ENCODE measurements at regions not wholly inside any gene's neighbourhood (a gene's known extent, or its start where the extent isn't known, plus 50 kb on each side); places are given as distances from the start of the nearest gene placed in this dataset.
"Not testable (repeated sequence)": the region's sequence is repeated elsewhere in the genome, so short reads cannot be mapped to it uniquely, and the experiment has no call there.

- no CpG with 5 or more reads among the region's 6 CpGs for WGBS (ENCODE audit: insufficient coverage, insufficient read length)
- not testable (repeated sequence) for DNase-seq (ENCODE audit: low read depth, low spot score); H3K27ac ChIP-seq (ENCODE audit: low read length); H3K4me1 ChIP-seq (ENCODE audit: control insufficient read depth, insufficient read depth, low read length); H3K4me3 ChIP-seq (ENCODE audit: low read length); H3K9me3 ChIP-seq (ENCODE audit: control insufficient read depth, insufficient read depth, low read length); H3K27me3 ChIP-seq (ENCODE audit: control insufficient read depth, insufficient read depth, low read length); H3K36me3 ChIP-seq (ENCODE audit: control insufficient read depth, insufficient read depth, low read length)
These were observed 545.5 kb downstream of the RPIA start for GRCh38 chr2:89236832-89237450.

- not testable (repeated sequence) for H3K27me3 ChIP-seq (ENCODE audit: control insufficient read depth, insufficient read depth, low read length); H3K4me1 ChIP-seq (ENCODE audit: control insufficient read depth, insufficient read depth, low read length); DNase-seq (ENCODE audit: low read depth, low spot score); H3K36me3 ChIP-seq (ENCODE audit: control insufficient read depth, insufficient read depth, low read length); H3K27ac ChIP-seq (ENCODE audit: low read length); H3K9me3 ChIP-seq (ENCODE audit: control insufficient read depth, insufficient read depth, low read length); H3K4me3 ChIP-seq (ENCODE audit: low read length)
- WGBS (ENCODE audit: insufficient coverage, insufficient read length): no CpG with 5 or more reads among the region's 4 CpGs
These were observed 546.3 kb downstream of the RPIA start for GRCh38 chr2:89237783-89238182.

GRCh38 chr2:89243114-89243700, 551.7 kb downstream of the RPIA start:
- H3K9me3 ChIP-seq (ENCODE audit: control insufficient read depth, insufficient read depth, low read length); H3K27me3 ChIP-seq (ENCODE audit: control insufficient read depth, insufficient read depth, low read length); H3K4me1 ChIP-seq (ENCODE audit: control insufficient read depth, insufficient read depth, low read length); H3K27ac ChIP-seq (ENCODE audit: low read length); DNase-seq (ENCODE audit: low read depth, low spot score); H3K4me3 ChIP-seq (ENCODE audit: low read length); H3K36me3 ChIP-seq (ENCODE audit: control insufficient read depth, insufficient read depth, low read length): not testable (repeated sequence)
- WGBS (ENCODE audit: insufficient coverage, insufficient read length): no CpG with 5 or more reads among the region's 4 CpGs

- not testable (repeated sequence) for DNase-seq (ENCODE audit: low read depth, low spot score); H3K27ac ChIP-seq (ENCODE audit: low read length); H3K27me3 ChIP-seq (ENCODE audit: control insufficient read depth, insufficient read depth, low read length); H3K4me3 ChIP-seq (ENCODE audit: low read length); H3K36me3 ChIP-seq (ENCODE audit: control insufficient read depth, insufficient read depth, low read length); H3K9me3 ChIP-seq (ENCODE audit: control insufficient read depth, insufficient read depth, low read length); H3K4me1 ChIP-seq (ENCODE audit: control insufficient read depth, insufficient read depth, low read length)
These were observed 552.9 kb downstream of the RPIA start for GRCh38 chr2:89244407-89244806.

GRCh38 chr2:89245478-89245877, 554.0 kb downstream of the RPIA start:
- not testable (repeated sequence) for H3K36me3 ChIP-seq (ENCODE audit: control insufficient read depth, insufficient read depth, low read length); H3K27ac ChIP-seq (ENCODE audit: low read length); H3K4me3 ChIP-seq (ENCODE audit: low read length); H3K4me1 ChIP-seq (ENCODE audit: control insufficient read depth, insufficient read depth, low read length); DNase-seq (ENCODE audit: low read depth, low spot score); H3K9me3 ChIP-seq (ENCODE audit: control insufficient read depth, insufficient read depth, low read length); H3K27me3 ChIP-seq (ENCODE audit: control insufficient read depth, insufficient read depth, low read length)
- WGBS (ENCODE audit: insufficient coverage, insufficient read length): no CpG with 5 or more reads among the region's 1 CpG

GRCh38 chr2:89246027-89246426, 554.6 kb downstream of the RPIA start:
- H3K27me3 ChIP-seq (ENCODE audit: control insufficient read depth, insufficient read depth, low read length); H3K36me3 ChIP-seq (ENCODE audit: control insufficient read depth, insufficient read depth, low read length); H3K9me3 ChIP-seq (ENCODE audit: control insufficient read depth, insufficient read depth, low read length); H3K4me3 ChIP-seq (ENCODE audit: low read length); DNase-seq (ENCODE audit: low read depth, low spot score); H3K27ac ChIP-seq (ENCODE audit: low read length); H3K4me1 ChIP-seq (ENCODE audit: control insufficient read depth, insufficient read depth, low read length): not testable (repeated sequence)
- no CpG with 5 or more reads among the region's 4 CpGs for WGBS (ENCODE audit: insufficient coverage, insufficient read length)

- WGBS (ENCODE audit: insufficient coverage, insufficient read length): no CpG with 5 or more reads among the region's 2 CpGs
- not testable (repeated sequence) for H3K27ac ChIP-seq (ENCODE audit: low read length); H3K4me3 ChIP-seq (ENCODE audit: low read length)
These were observed 555.1 kb downstream of the RPIA start for GRCh38 chr2:89246620-89247019.

GRCh38 chr2:89255013-89255412, 563.5 kb downstream of the RPIA start:
- not testable (repeated sequence) for DNase-seq (ENCODE audit: low read depth, low spot score); H3K36me3 ChIP-seq (ENCODE audit: control insufficient read depth, insufficient read depth, low read length); H3K4me1 ChIP-seq (ENCODE audit: control insufficient read depth, insufficient read depth, low read length); H3K4me3 ChIP-seq (ENCODE audit: low read length); H3K9me3 ChIP-seq (ENCODE audit: control insufficient read depth, insufficient read depth, low read length); H3K27me3 ChIP-seq (ENCODE audit: control insufficient read depth, insufficient read depth, low read length); H3K27ac ChIP-seq (ENCODE audit: low read length)
- WGBS (ENCODE audit: insufficient coverage, insufficient read length): no CpG with 5 or more reads among the region's 3 CpGs

More at GRCh38 chr2:89246620-89247019, 555.1 kb downstream of the RPIA start:
- H3K36me3 ChIP-seq (ENCODE audit: control insufficient read depth, insufficient read depth, low read length); H3K9me3 ChIP-seq (ENCODE audit: control insufficient read depth, insufficient read depth, low read length); H3K27me3 ChIP-seq (ENCODE audit: control insufficient read depth, insufficient read depth, low read length); DNase-seq (ENCODE audit: low read depth, low spot score); H3K4me1 ChIP-seq (ENCODE audit: control insufficient read depth, insufficient read depth, low read length): not testable (repeated sequence)

GRCh38 chr2:89273443-89273842, 582.0 kb downstream of the RPIA start:
- H3K27me3 ChIP-seq (ENCODE audit: control insufficient read depth, insufficient read depth, low read length); DNase-seq (ENCODE audit: low read depth, low spot score); H3K36me3 ChIP-seq (ENCODE audit: control insufficient read depth, insufficient read depth, low read length); H3K27ac ChIP-seq (ENCODE audit: low read length); H3K9me3 ChIP-seq (ENCODE audit: control insufficient read depth, insufficient read depth, low read length); H3K4me3 ChIP-seq (ENCODE audit: low read length); H3K4me1 ChIP-seq (ENCODE audit: control insufficient read depth, insufficient read depth, low read length): not testable (repeated sequence)
- no CpG with 5 or more reads among the region's 4 CpGs for WGBS (ENCODE audit: insufficient coverage, insufficient read length)

- not testable (repeated sequence) for H3K27me3 ChIP-seq (ENCODE audit: control insufficient read depth, insufficient read depth, low read length); H3K36me3 ChIP-seq (ENCODE audit: control insufficient read depth, insufficient read depth, low read length); H3K27ac ChIP-seq (ENCODE audit: low read length); H3K4me3 ChIP-seq (ENCODE audit: low read length); H3K4me1 ChIP-seq (ENCODE audit: control insufficient read depth, insufficient read depth, low read length); H3K9me3 ChIP-seq (ENCODE audit: control insufficient read depth, insufficient read depth, low read length); DNase-seq (ENCODE audit: low read depth, low spot score)
- no CpG with 5 or more reads among the region's 3 CpGs for WGBS (ENCODE audit: insufficient coverage, insufficient read length)
These were observed 589.1 kb downstream of the RPIA start for GRCh38 chr2:89280536-89280935.

- WGBS (ENCODE audit: insufficient coverage, insufficient read length): no CpG with 5 or more reads among the region's 8 CpGs
- not testable (repeated sequence) for H3K4me3 ChIP-seq (ENCODE audit: low read length); H3K27me3 ChIP-seq (ENCODE audit: control insufficient read depth, insufficient read depth, low read length); H3K36me3 ChIP-seq (ENCODE audit: control insufficient read depth, insufficient read depth, low read length); H3K9me3 ChIP-seq (ENCODE audit: control insufficient read depth, insufficient read depth, low read length); DNase-seq (ENCODE audit: low read depth, low spot score); H3K27ac ChIP-seq (ENCODE audit: low read length); H3K4me1 ChIP-seq (ENCODE audit: control insufficient read depth, insufficient read depth, low read length)
These were observed 595.1 kb downstream of the RPIA start for GRCh38 chr2:89286448-89287080.

Measured in iPS DF 6.9 (cell line).